OCI-LY1 (cell line): ENCODE measurements at regions not wholly inside any gene's neighbourhood (a gene's known extent, or its start where the extent isn't known, plus 50 kb on each side); places are given as distances from the start of the nearest gene placed in this dataset.

Source experiments
- EZH2 ChIP-seq: fragments of 200-600 bp; sonication (generic), shearing (Covaris generic); IDR thresholded peaks from 2 replicates; pipeline ENCODE4 v1.8.0; 2017; ENCODE audit warnings: borderline replicate concordance, mixed run types, mild to moderate bottlenecking, antibody characterized with exemption, low read length, moderate library complexity, mixed read lengths
- TF ChIP-seq, protein P1 (sequence below): fragments of 200-600 bp; sonication (generic), shearing (Covaris generic); IDR thresholded peaks from 2 replicates; pipeline ENCODE4 v1.5.1; 2017; ENCODE audit warnings: mild to moderate bottlenecking, antibody characterized with exemption, low read length, moderate library complexity, mixed read lengths

DNA sequence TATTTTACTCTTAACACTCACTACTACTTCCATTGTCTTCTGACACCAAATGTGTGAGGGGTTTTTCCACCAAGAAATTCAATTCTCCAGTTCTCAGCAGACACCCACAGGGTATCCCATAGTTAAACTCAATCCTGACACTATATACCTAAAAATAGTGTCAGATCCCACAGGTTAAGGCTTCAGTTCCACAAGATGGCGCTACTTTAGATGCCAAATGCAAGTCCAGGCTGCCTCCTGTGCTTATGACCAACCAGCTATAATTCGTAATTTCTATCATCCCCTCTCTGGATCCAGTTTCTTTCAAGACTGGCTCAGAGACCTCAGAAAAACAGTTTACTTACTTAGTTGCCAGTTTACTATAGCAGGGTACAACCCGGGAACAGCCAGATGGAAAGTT is 1146.2 kb upstream of the SPRY2 start:
- TF ChIP-seq, protein P1, sequence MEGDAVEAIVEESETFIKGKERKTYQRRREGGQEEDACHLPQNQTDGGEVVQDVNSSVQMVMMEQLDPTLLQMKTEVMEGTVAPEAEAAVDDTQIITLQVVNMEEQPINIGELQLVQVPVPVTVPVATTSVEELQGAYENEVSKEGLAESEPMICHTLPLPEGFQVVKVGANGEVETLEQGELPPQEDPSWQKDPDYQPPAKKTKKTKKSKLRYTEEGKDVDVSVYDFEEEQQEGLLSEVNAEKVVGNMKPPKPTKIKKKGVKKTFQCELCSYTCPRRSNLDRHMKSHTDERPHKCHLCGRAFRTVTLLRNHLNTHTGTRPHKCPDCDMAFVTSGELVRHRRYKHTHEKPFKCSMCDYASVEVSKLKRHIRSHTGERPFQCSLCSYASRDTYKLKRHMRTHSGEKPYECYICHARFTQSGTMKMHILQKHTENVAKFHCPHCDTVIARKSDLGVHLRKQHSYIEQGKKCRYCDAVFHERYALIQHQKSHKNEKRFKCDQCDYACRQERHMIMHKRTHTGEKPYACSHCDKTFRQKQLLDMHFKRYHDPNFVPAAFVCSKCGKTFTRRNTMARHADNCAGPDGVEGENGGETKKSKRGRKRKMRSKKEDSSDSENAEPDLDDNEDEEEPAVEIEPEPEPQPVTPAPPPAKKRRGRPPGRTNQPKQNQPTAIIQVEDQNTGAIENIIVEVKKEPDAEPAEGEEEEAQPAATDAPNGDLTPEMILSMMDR, result peak; percentile 63
- no peak for TF ChIP-seq EZH2
